Activated CD8-positive, alpha-beta T cell treated with anti-CD3 and anti-CD28 coated beads for 36 hours (primary cell): ENCODE measurements at regions not wholly inside any gene's neighbourhood (a gene's known extent, or its start where the extent isn't known, plus 50 kb on each side); places are given as distances from the start of the nearest gene placed in this dataset.

Source experiments
- ATAC-seq: fragments of 200-7000 bp; cut with Tn5 transposase; one replicate; pipeline ENCODE4 v1.10.0; 2021; ENCODE audit warnings: mild to moderate bottlenecking, moderate library complexity
- CTCF ChIA-PET: fragments of 350-600 bp; sonication (Branson Sonifier 250); formaldehyde crosslinking; loops from one replicate; lab custom pipeline; 2021; ENCODE audit warnings: antibody characterized with exemption; lab: Charles Lee
- POLR2A ChIA-PET: fragments of 350-600 bp; sonication (Branson Sonifier 250); formaldehyde crosslinking; loops from one replicate; lab custom pipeline; 2021; ENCODE audit warnings: antibody characterized with exemption; lab: Charles Lee
- DNase-seq: peaks from one replicate; pipeline ENCODE4 v3.0.0-alpha.2; 2020
- H3K27ac Mint-ChIP-seq: one replicate; pipeline ENCODE4 v1.8.0; 2021; ENCODE audit warnings: mild to moderate bottlenecking, mixed read lengths
- H3K27me3 Mint-ChIP-seq: one replicate; pipeline ENCODE4 v1.8.0; 2021; ENCODE audit warnings: mixed read lengths
- H3K36me3 Mint-ChIP-seq: one replicate; pipeline ENCODE4 v1.8.0; 2021; ENCODE audit warnings: low read depth, mixed read lengths
- H3K4me1 Mint-ChIP-seq: one replicate; pipeline ENCODE4 v1.8.0; 2021; ENCODE audit warnings: low read depth, mixed read lengths
- H3K4me3 Mint-ChIP-seq: one replicate; pipeline ENCODE4 v1.8.0; 2021; ENCODE audit warnings: mild to moderate bottlenecking, moderate library complexity, mixed read lengths
- H3K9me3 Mint-ChIP-seq: one replicate; pipeline ENCODE4 v1.8.0; 2021; ENCODE audit warnings: mixed read lengths
- CTCF ChIP-seq: fragments of 200-600 bp; IDR thresholded peaks from one replicate; pipeline ENCODE4 v1.8.0; 2022; ENCODE audit warnings: antibody characterized with exemption, mild to moderate bottlenecking
- intact Hi-C: fragments of 100-400 bp; cut with micrococcal nuclease; formaldehyde crosslinking; loops from one replicate; pipeline ENCODE4 v1.10.0; 2022

GRCh38 chr2:180927030-180927686, 53.2 kb upstream of the UBE2E3 start:
- Mint-ChIP-seq H3K27me3 (peaks cover 6% of the 10 kb centered on the region), H3K4me3 (no peak overlapping the region), H3K27ac (no peak overlapping the region), H3K9me3 (no peaks in the 10 kb centered on the region), H3K36me3 (no peaks in the 10 kb centered on the region), H3K4me1 (no peaks in the 10 kb centered on the region)
- intact Hi-C loops = no loop called here
- ATAC-seq (no peak), DNase-seq (no peak)
- no peak for TF ChIP-seq CTCF
- ChIA-PET POLR2A (interaction anchor here (0.5 kb wide), 1 partner anchor 748 kb away, joined by 3 read pairs; no protein-coding TSS in a partner anchor), CTCF (no interaction called here)

DNA sequence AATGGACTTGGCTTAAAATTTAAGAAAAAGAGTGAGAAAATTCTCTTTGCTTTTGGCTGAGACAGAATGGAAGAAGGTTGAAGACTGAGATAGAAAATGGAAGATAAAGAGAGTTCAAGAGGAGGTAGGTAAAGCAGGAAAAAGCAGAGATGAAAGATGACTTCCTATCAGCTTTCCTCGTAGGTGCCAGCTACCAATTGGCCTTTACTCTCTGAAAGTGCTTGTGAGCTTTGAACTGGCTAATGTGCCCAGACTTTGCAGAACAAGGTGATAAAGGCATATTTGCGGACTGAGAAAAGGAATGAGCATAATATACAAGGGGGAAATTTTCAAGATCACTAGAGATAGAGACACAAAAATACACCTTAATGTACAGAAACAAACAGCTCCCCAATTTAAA, 54.7 kb upstream of the UBE2E3 start:
- DNase-seq = no peak
- Mint-ChIP-seq H3K4me3 (no peak overlapping the region), H3K27ac (no peak overlapping the region), H3K4me1 (no peaks in the 10 kb centered on the region), H3K9me3 (no peaks in the 10 kb centered on the region), H3K27me3 (peaks cover 6% of the 10 kb centered on the region), H3K36me3 (no peaks in the 10 kb centered on the region)
- intact Hi-C loops = no loop called here
- no peak for ATAC-seq
- ChIA-PET POLR2A (no interaction called here), CTCF (no interaction called here)
- no peak for TF ChIP-seq CTCF

DNA sequence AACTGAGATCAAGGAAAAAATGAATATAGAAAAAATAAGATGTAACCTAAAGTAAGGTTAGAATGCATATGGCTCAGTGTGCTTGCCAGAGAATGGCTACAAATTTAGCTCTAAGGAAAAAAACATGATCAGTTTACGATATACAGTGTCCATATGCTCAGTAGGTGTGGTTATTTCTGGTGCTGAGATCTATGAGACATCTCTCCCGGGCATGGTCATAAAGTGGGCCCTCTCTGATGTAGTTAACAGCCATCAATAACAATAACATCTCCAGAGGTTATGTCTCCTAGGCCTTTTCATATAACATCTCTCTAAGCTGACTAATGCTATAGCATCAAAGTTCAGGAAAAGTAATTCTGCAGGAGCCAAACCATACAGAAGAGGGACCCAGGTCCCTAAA, 56.3 kb upstream of the UBE2E3 start:
- peaks cover 9% of the 10 kb centered on the region for H3K27me3 Mint-ChIP-seq
- POLR2A ChIA-PET = interaction anchor here (0.6 kb wide), 1 partner anchor 129 kb away, joined by 3 read pairs; no protein-coding TSS in a partner anchor
- H3K4me3 Mint-ChIP-seq = no peak overlapping the region
- no peak for ATAC-seq
- intact Hi-C loops = no loop called here
- no peaks in the 10 kb centered on the region for H3K4me1 Mint-ChIP-seq
- CTCF ChIA-PET = interaction anchor here (1.5 kb wide), 1 partner anchor 60 kb away, joined by 3 read pairs; no protein-coding TSS in a partner anchor
- no peaks in the 10 kb centered on the region for H3K36me3 Mint-ChIP-seq
- no peak overlapping the region for H3K27ac Mint-ChIP-seq
- no peak for TF ChIP-seq CTCF
- no peak for DNase-seq
- no peaks in the 10 kb centered on the region for H3K9me3 Mint-ChIP-seq

DNA sequence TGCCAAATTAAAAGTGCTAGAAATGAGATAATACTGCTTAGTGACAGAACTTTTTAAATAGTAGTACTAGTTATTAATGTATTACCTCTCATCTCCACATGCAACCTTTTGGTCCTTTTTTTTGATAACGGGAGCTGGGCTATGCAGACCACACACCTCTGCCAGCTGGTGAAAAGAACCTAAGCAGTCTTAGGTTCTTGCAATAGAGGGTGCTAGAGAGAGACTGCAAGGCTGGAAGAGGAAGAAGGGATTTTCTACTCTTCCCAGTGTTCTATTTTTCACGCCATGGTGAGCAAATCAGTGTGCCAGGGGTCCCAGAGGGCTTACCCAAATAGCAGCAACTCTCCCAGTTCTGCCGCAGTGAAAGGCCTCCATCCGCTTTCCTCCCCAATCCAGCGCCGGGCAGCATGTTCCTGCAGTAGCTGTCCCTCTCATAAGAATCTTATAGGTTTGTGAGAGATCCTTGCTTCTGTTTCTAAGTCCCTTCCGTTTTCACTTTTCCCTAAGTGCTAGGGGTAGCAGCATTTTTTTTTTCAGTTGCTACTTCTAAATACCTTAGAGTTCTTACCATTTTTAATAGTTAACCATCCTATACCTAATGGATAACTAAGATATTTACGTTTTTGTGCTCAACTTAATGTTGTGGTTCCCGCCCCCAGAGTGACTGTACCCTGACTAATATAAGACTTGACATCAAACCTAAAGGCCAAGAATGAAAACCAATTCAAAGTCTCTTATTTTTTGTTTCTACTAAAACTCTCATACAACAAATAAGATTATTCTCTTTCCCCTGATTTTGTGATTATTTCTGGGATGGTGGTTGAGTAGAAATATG, 69.4 kb upstream of the UBE2E3 start:
- Mint-ChIP-seq H3K27ac (no peak overlapping the region), H3K9me3 (no peaks in the 10 kb centered on the region), H3K4me1 (no peaks in the 10 kb centered on the region), H3K27me3 (peaks cover 1% of the 10 kb centered on the region), H3K4me3 (no peak overlapping the region), H3K36me3 (no peaks in the 10 kb centered on the region)
- ChIA-PET CTCF (interaction anchor here (1.0 kb wide), 1 partner anchor 148 kb away, joined by 3 read pairs; no protein-coding TSS in a partner anchor), POLR2A (no interaction called here)
- ATAC-seq (no peak), DNase-seq (no peak)
- intact Hi-C loops = no loop called here
- no peak for TF ChIP-seq CTCF

DNA sequence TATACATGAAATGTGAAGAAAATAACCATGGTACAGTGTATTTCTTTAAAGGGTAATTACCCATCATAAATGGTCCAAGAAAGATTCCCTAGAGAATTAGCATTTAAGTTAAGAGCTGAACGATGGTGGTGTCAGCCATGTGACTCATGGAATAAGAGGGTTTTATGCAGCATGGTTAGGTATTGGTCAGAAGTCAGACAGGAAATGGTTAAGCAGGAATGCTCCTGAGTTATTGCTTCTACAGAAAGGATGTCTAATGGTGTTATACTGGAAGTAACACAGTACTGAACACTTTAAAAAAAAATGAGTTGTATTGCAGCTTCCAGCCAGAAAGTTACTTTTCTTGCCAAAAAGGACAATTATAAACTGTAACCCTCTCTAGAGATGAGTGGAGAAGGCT, 72.7 kb upstream of the UBE2E3 start:
- Mint-ChIP-seq H3K4me3 (no peak overlapping the region), H3K36me3 (no peaks in the 10 kb centered on the region), H3K9me3 (no peaks in the 10 kb centered on the region), H3K27ac (no peak overlapping the region), H3K4me1 (no peaks in the 10 kb centered on the region), H3K27me3 (peaks cover 4% of the 10 kb centered on the region)
- CTCF ChIA-PET = no interaction called here
- no peak for ATAC-seq
- POLR2A ChIA-PET = no interaction called here
- TF ChIP-seq CTCF = no peak
- no peak for DNase-seq
- intact Hi-C loops = no loop called here
